K562 (cell line): ENCODE measurements at regions not wholly inside any gene's neighbourhood (a gene's known extent, or its start where the extent isn't known, plus 50 kb on each side); places are given as distances from the start of the nearest gene placed in this dataset.

ENCODE experiments used
- ATAC-seq: fragments of 200-7000 bp; cut with Tn5 transposase; 3 replicates; pipeline ENCODE4 v1.9.1; 2020; ENCODE audit warnings: moderate library complexity
- BruUV-seq: library from RNA; stranded (reverse); fragments of 400-500 nt; replicated peaks from 2 replicates; lab custom pipeline; 2021; lab: Mats Ljungman, UMichigan
- CTCF ChIA-PET: fragments of 300-600 bp; formaldehyde crosslinking; extraction: SDS; loops from one replicate; lab custom pipeline; 2021; ENCODE audit warnings: low intra/inter-chr PET ratio; lab: Yijun Ruan, JAX
- POLR2A ChIA-PET: fragments of 300-600, 350-650 bp; sonication (Branson Sonifier 250); formaldehyde crosslinking; extraction: SDS; loops from one replicate; lab custom pipeline; 2021; ENCODE audit warnings: antibody characterized with exemption, inconsistent platforms; lab: Yijun Ruan, JAX
- DNase-seq, 4 experiments: peaks; one replicate each; pipeline versions ENCODE4 v3.0.0 to v3.0.0-alpha.2; 2011 to 2018; ENCODE audit warnings: low spot score in 3 of 4, mixed read lengths in 3 of 4; ENCODE audit errors: extremely low read depth in 1 of 4
- FAIRE-seq: peaks from 2 replicates; lab custom pipeline; 2011; peaks lifted over from hg19 to GRCh38; lab: Jason Lieb, UNC
- H2AFZ ChIP-seq: 2 replicates; pipeline ENCODE4 v1.6.0; 2011; ENCODE audit warnings: low read depth, low read length, control low read depth, inconsistent platforms
- H3K27ac ChIP-seq: fragments of 200-600 bp; 3 replicates; pipeline ENCODE4 v1.8.0; 2011; ENCODE audit warnings: low read depth, mild to moderate bottlenecking, control low read depth, inconsistent platforms, low read length, moderate library complexity, mixed read lengths; ENCODE audit errors: extremely low read depth
- H3K27me3 ChIP-seq, 2 experiments: fragments of 300-600 bp in 1 of 2; 2 replicates in 1 of 2; 3 replicates in 1 of 2; pipeline versions ENCODE4 v1.6.0 to v1.8.0; 2011; ENCODE audit warnings: inconsistent platforms in 2 of 2, low read length in 2 of 2, mild to moderate bottlenecking in 1 of 2, mixed read lengths in 1 of 2, moderate library complexity in 1 of 2; ENCODE audit not compliant: control insufficient read depth in 2 of 2, insufficient read depth in 2 of 2
- H3K36me3 ChIP-seq: fragments of 300-600 bp; 3 replicates; pipeline ENCODE4 v1.8.0; 2011; ENCODE audit warnings: mild to moderate bottlenecking, low read length, inconsistent platforms; ENCODE audit not compliant: control insufficient read depth, insufficient read depth
- H3K4me1 ChIP-seq, 2 experiments: fragments of 200-600 bp in 1 of 2; replicated peaks in 1 of 2; 2 replicates in 1 of 2; 3 replicates in 1 of 2; pipeline versions ENCODE4 v1.5.1 to v1.8.0; 2011; ENCODE audit warnings: inconsistent platforms in 2 of 2, low read length in 2 of 2, mild to moderate bottlenecking in 1 of 2, mixed read lengths in 1 of 2, moderate library complexity in 1 of 2; ENCODE audit not compliant: control insufficient read depth in 2 of 2, insufficient read depth in 2 of 2
- H3K4me2 ChIP-seq: 2 replicates; pipeline ENCODE4 v1.6.1; 2011; ENCODE audit warnings: low read length, control low read depth, inconsistent platforms, mixed read lengths; ENCODE audit not compliant: insufficient read depth
- H3K4me3 ChIP-seq: fragments of 200-600 bp; sonication (generic), shearing (Covaris generic); 2 replicates; pipeline ENCODE4 v1.5.1; 2016; ENCODE audit warnings: control low read depth, inconsistent platforms
- H3K79me2 ChIP-seq: fragments of 200-600 bp; 3 replicates; pipeline ENCODE4 v1.8.0; 2011; ENCODE audit warnings: low read length, inconsistent platforms; ENCODE audit not compliant: control insufficient read depth, insufficient read depth
- H3K9ac ChIP-seq, 2 experiments: 2 replicates each; pipeline versions ENCODE4 v1.6.0 to v1.6.1; 2011; ENCODE audit warnings: low read depth in 2 of 2, low read length in 2 of 2, control low read depth in 1 of 2, inconsistent platforms in 1 of 2, mild to moderate bottlenecking in 1 of 2, mixed read lengths in 1 of 2; ENCODE audit not compliant: insufficient read depth in 1 of 2
- H3K9me1 ChIP-seq: one replicate; pipeline ENCODE4 v1.6.0; 2011; ENCODE audit warnings: inconsistent platforms, mild to moderate bottlenecking, low read length, moderate library complexity; ENCODE audit not compliant: control insufficient read depth, insufficient read depth
- H3K9me3 ChIP-seq: replicated peaks from 2 replicates; pipeline ENCODE4 v1.5.1; 2011; ENCODE audit warnings: low read depth, low read length, inconsistent platforms; ENCODE audit not compliant: control insufficient read depth, insufficient read depth
- H4K20me1 ChIP-seq: replicated peaks from 2 replicates; pipeline ENCODE4 v1.6.1; 2011; ENCODE audit warnings: low read length, inconsistent platforms, mixed read lengths; ENCODE audit not compliant: control insufficient read depth, insufficient read depth
- DEAF1 ChIP-seq: fragments of 450-650 bp; formaldehyde crosslinking; IDR thresholded peaks from 2 replicates; pipeline ENCODE4 v1.4.0; 2020; ENCODE audit warnings: mild to moderate bottlenecking, moderate library complexity
- DLX4 ChIP-seq: fragments of 250-450 bp; sonication (Bioruptor Pico); IDR thresholded peaks from 2 replicates; pipeline ENCODE4 v1.6.1; 2021; ENCODE audit warnings: mild to moderate bottlenecking
- ELK3 ChIP-seq: fragments of 450-650 bp; formaldehyde crosslinking; IDR thresholded peaks from 2 replicates; pipeline ENCODE4 v1.4.0; 2020; ENCODE audit warnings: mild to moderate bottlenecking
- EP400 ChIP-seq: fragments of 450-650 bp; IDR thresholded peaks from 2 replicates; pipeline ENCODE4 v1.6.1; 2017; ENCODE audit warnings: antibody characterized with exemption, mild to moderate bottlenecking, moderate library complexity
- KDM2B ChIP-seq: fragments of 250-450 bp; sonication (Bioruptor Pico); IDR thresholded peaks from 2 replicates; pipeline ENCODE4 v1.8.0; 2021; ENCODE audit warnings: mild to moderate bottlenecking, moderate library complexity
- MTA3 ChIP-seq: fragments of 450-650 bp; formaldehyde crosslinking; IDR thresholded peaks from 2 replicates; pipeline ENCODE4 v1.6.1; 2017; ENCODE audit warnings: mild to moderate bottlenecking, borderline replicate concordance
- NFRKB ChIP-seq: fragments of 450-650 bp; IDR thresholded peaks from 2 replicates; pipeline ENCODE4 v1.6.1; 2016; ENCODE audit warnings: low read depth
- PTRF ChIP-seq: fragments of 450-650 bp; IDR thresholded peaks from 2 replicates; pipeline ENCODE4 v1.6.1; 2016; ENCODE audit warnings: mild to moderate bottlenecking, missing genetic modification characterization, missing compliant biosample characterization
- STAG1 ChIP-seq: sonication (generic); formaldehyde crosslinking; IDR thresholded peaks from 2 replicates; pipeline ENCODE4 v1.5.0; 2020; ENCODE audit warnings: missing genetic modification reagents, borderline replicate concordance
- SUPT5H ChIP-seq: fragments of 450-650 bp; IDR thresholded peaks from 2 replicates; pipeline ENCODE4 v1.6.1; 2016
- ZBTB49 ChIP-seq: sonication (generic); formaldehyde crosslinking; IDR thresholded peaks from 2 replicates; pipeline ENCODE4 v1.8.0; 2022; ENCODE audit warnings: missing genetic modification reagents, mild to moderate bottlenecking, borderline replicate concordance
- WGBS: fragments of 100-300 bp; shearing (Covaris generic); methylation state at CpG from one replicate; pipeline ENCODE4 v1.1.6; 2016; ENCODE audit warnings: low coverage, mixed read lengths; ENCODE audit not compliant: insufficient coverage; ENCODE audit errors: missing lambda C conversion rate; 5-methylcytosine and 5-hydroxymethylcytosine counted together
- in situ Hi-C: fragments of 300-500 bp; cut with MboI; formaldehyde crosslinking; loops from 4 replicates; pipeline ENCODE4 v1.15.0; 2018; ENCODE audit warnings: inconsistent platforms, mixed read lengths
- intact Hi-C: fragments of 100-400 bp; cut with micrococcal nuclease; formaldehyde crosslinking; loops from 2 replicates; pipeline ENCODE4 v1.14.2; 2022

GRCh38 chr2:200022511-200022910 is 67.1 kb downstream of the MAIP1 start:
- H3K36me3 ChIP-seq = no peaks in the 10 kb centered on the region
- no peaks in the 10 kb centered on the region for H4K20me1 ChIP-seq
- H3K79me2 ChIP-seq = no peaks in the 10 kb centered on the region
- intact Hi-C loops (no loop called here), in situ Hi-C loops (no loop called here)
- H3K9me3 ChIP-seq = no peaks in the 10 kb centered on the region
- H3K4me3 ChIP-seq = no peak overlapping the region
- ChIA-PET POLR2A (interaction anchor here (1.3 kb wide), 1 partner anchor 13 kb away, joined by 4 read pairs; no protein-coding TSS in a partner anchor), CTCF (no interaction called here)
- no peak for DNase-seq
- no peak for FAIRE-seq
- no peaks in the 10 kb centered on the region for H3K27me3 ChIP-seq
- BruUV-seq = no TSS peak
- WGBS = 36% methylated on average over 2 of the region's 2 CpGs
- no peak overlapping the region for H2AFZ ChIP-seq
- no peak overlapping the region for H3K9ac ChIP-seq
- no peaks in the 10 kb centered on the region; a peak in 2 of 5 replicates for H3K4me1 ChIP-seq
- no peak overlapping the region for H3K4me2 ChIP-seq
- no peak for ATAC-seq
- TF ChIP-seq SUPT5H = no peak
- no peak overlapping the region for H3K27ac ChIP-seq
- H3K9me1 ChIP-seq = no peaks in the 10 kb centered on the region

- Histone ChIP-seq H3K36me3 (no peaks in the 10 kb centered on the region), H3K9me3 (no peaks in the 10 kb centered on the region), H3K4me2 (no peak overlapping the region), H3K9ac (no peak overlapping the region), H3K9me1 (no peaks in the 10 kb centered on the region), H4K20me1 (no peaks in the 10 kb centered on the region), H3K4me3 (no peak overlapping the region), H3K27me3 (no peaks in the 10 kb centered on the region), H2AFZ (no peak overlapping the region), H3K79me2 (no peaks in the 10 kb centered on the region), H3K4me1 (no peaks in the 10 kb centered on the region; a peak in 1 of 5 replicates), H3K27ac (no peak overlapping the region)
- in situ Hi-C loops = no loop called here
- DNase-seq (no peak), ATAC-seq (no peak), FAIRE-seq (no peak)
- intact Hi-C loops = no loop called here
- ChIA-PET CTCF (no interaction called here), POLR2A (no interaction called here)
- 8% methylated on average over 1 of the region's 1 CpG for WGBS
- no TSS peak for BruUV-seq
- TF ChIP-seq DEAF1 (CRISPR knock-in tag) (no peak), MTA3 (no peak), DLX4 (no peak), PTRF (tag) (no peak), EP400 (no peak), NFRKB (no peak), KDM2B (CRISPR knock-in tag) (no peak), ZBTB49 (CRISPR knock-in tag) (no peak), STAG1 (CRISPR knock-in tag) (no peak), ELK3 (no peak)
Measured at GRCh38 chr2:200023570-200023969, 68.2 kb downstream of the MAIP1 start.
